ENCODE measurements at regions not wholly inside any gene's neighbourhood (a gene's known extent, or its start where the extent isn't known, plus 50 kb on each side); places are given as distances from the start of the nearest gene placed in this dataset.

DNA sequence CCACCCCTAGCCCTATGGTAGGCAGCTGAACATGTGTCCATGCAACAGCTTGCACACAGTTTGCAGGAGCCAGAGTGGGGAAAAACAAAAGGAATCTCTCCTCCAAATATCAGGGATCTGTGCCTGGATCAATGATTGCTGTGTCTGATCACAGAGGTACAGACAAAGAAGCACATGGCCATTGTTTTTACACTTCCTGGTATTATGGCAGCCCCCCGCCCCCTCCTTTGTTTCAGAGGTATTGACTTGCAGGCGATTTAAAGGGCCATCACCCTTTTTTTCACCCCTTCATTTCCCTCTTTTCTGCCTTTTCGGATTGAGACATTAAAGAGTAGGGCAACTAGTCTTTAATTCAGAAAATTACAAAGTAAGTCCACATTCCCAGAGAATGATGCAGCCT, 453.0 kb upstream of the LUZP2 start:
- 56 to 83% (median 69%) methylated on average over 3 of the region's 3 CpGs for WGBS, 4 donors
- Histone ChIP-seq H3K27me3 (no peaks in the 10 kb centered on the region), H3K36me3 (replicated peaks in 1 of 2) (no peaks in the 10 kb centered on the region), H3K9me3 (replicated peaks in 1 of 3) (no peaks in the 10 kb centered on the region), H3K4me3 (no peak overlapping the region), H3K4me1 (replicated peaks in 1 of 2) (no peaks in the 10 kb centered on the region), H3K27ac (no peak overlapping the region)
- intact Hi-C loops (cut with DNase I) = no loop called here
- no peak for DNase-seq
- TF ChIP-seq POLR2A (IDR thresholded peaks at IDR 0.05) (no peak), CTCF (IDR thresholded peaks at IDR 0.05) (no peak)

GRCh38 chr11:24046731-24047130, 450.1 kb upstream of the LUZP2 start:
- intact Hi-C loops (cut with DNase I) = no loop called here
- Histone ChIP-seq H3K9me3 (replicated peaks in 1 of 3) (no peaks in the 10 kb centered on the region), H3K4me1 (replicated peaks in 1 of 2) (no peaks in the 10 kb centered on the region), H3K4me3 (no peak overlapping the region), H3K27me3 (no peaks in the 10 kb centered on the region), H3K27ac (no peak overlapping the region), H3K36me3 (replicated peaks in 1 of 2) (no peaks in the 10 kb centered on the region)
- 68 to 82% (median 69%) methylated on average over 1 of the region's 1 CpG for WGBS, 4 donors
- no peak for DNase-seq
- TF ChIP-seq POLR2A (IDR thresholded peaks at IDR 0.05) (no peak), CTCF (IDR thresholded peaks at IDR 0.05) (no peak)

GRCh38 chr11:24056051-24056450, 440.8 kb upstream of the LUZP2 start:
- intact Hi-C loops (cut with DNase I) = no loop called here
- TF ChIP-seq POLR2A (IDR thresholded peaks at IDR 0.05) (no peak), CTCF (IDR thresholded peaks at IDR 0.05) (no peak)
- H3K4me1 ChIP-seq (replicated peaks in 1 of 2) = no peaks in the 10 kb centered on the region
- H3K4me3 ChIP-seq = no peak overlapping the region
- H3K27ac ChIP-seq = no peak overlapping the region
- peaks cover 0 to 5% (median 0%) of the 10 kb centered on the region in 3 donors for H3K9me3 ChIP-seq (replicated peaks in 1 of 3)
- no peaks in the 10 kb centered on the region for H3K27me3 ChIP-seq
- DNase-seq = no peak
- no peaks in the 10 kb centered on the region for H3K36me3 ChIP-seq (replicated peaks in 1 of 2)

GRCh38 chr11:24060125-24060524, 436.7 kb upstream of the LUZP2 start:
- Histone ChIP-seq H3K27ac (no peak overlapping the region), H3K4me3 (no peak overlapping the region), H3K4me1 (replicated peaks in 1 of 2) (no peaks in the 10 kb centered on the region), H3K27me3 (no peaks in the 10 kb centered on the region), H3K36me3 (replicated peaks in 1 of 2) (no peaks in the 10 kb centered on the region), H3K9me3 (replicated peaks in 1 of 3) (peaks cover 0 to 5% (median 0%) of the 10 kb centered on the region in 3 donors)
- no peak for TF ChIP-seq POLR2A (IDR thresholded peaks at IDR 0.05)
- TF ChIP-seq CTCF (IDR thresholded peaks at IDR 0.05) = no peak
- no peak for DNase-seq
- intact Hi-C loops (cut with DNase I) = no loop called here
- 72 to 94% (median 83%) methylated on average over 3 of the region's 3 CpGs for WGBS, 4 donors
